ENCODE measurements at regions not wholly inside any gene's neighbourhood (a gene's known extent, or its start where the extent isn't known, plus 50 kb on each side); places are given as distances from the start of the nearest gene placed in this dataset.
A peak's percentile ranks its signal among the peaks of the same experiment; 100 is the strongest.

DNA sequence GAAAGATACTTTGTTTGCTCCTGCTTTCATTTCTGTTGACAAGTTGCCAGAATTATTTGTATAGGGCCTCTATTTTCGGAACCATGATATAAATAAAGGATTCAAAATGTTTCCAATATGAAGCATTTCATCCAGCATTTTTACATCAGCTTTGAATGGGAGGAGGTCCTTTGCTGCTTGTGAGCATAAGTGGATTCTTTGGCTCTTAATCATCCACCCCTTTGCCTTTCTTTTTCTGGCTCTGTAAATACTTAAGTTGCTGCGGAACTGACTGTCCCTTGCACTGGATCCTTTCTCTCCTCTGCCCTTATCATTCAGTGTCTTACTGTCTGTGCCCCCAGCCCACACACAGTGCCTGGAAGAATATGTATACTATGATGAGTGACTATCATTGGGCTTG, 357.3 kb upstream of the RGS6 start:
- peak; percentile 65 for DNase-seq (ENCODE audit: low spot score)

DNA sequence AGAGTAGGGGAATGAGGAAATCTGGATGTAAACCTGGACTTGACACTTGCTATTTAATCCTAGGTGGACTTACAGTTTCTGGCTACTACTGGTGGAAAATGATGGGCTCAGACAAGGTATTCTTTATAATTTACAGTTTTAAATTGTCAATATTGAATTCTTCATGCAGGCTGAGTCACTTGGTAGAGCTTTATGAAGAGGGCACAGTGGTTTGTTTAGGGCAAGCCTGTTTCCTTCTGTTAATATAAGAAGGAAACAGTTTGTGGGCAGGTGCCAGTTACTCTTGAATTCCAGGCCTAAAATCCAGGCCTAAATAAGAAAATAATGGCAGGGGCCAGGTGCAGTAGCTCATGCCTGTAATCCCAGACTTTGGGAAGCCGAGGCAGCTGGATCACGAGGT, 355.8 kb upstream of the RGS6 start:
- no peak for DNase-seq (ENCODE audit: low spot score)

DNA sequence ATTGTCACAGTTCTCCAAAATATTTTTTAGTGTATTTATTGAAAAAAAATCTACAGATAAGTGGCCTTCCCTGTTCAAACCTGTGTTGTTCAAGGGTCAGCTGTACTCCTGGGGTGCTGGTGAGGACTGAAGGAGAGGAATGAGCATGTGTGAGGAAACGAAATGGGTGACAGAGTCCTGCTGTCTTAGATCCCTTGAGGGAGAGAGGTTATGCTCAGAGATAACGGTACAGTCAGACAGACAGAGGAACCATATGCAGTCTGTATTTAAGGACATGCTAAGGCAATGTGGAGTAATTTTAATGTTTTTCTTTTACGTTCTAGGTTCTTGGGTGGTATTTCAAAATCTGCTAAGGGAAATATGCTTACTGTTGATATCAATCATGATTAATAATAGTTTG, 352.9 kb upstream of the RGS6 start:
- no peak for DNase-seq (ENCODE audit: low spot score)

DNA sequence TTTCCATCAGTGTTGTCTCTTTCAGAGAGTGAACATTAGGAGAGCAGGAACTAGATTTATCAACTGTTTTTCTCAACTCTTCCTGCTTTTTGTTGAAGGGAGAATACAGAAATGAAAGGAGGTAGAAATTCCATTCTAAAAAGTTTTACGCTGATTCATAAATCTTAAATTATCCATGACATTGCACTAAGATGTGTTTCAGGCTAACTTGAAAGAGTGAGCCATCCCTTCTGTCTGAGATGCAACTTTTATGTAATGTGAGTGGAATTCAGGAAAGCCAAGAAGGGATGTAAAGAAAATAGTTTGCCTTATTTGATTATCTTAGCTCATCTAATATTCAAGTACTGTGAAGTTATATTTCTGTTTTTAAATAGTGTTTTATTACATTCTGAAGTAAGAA, 349.5 kb upstream of the RGS6 start:
- no peak for DNase-seq (ENCODE audit: low spot score)

DNA sequence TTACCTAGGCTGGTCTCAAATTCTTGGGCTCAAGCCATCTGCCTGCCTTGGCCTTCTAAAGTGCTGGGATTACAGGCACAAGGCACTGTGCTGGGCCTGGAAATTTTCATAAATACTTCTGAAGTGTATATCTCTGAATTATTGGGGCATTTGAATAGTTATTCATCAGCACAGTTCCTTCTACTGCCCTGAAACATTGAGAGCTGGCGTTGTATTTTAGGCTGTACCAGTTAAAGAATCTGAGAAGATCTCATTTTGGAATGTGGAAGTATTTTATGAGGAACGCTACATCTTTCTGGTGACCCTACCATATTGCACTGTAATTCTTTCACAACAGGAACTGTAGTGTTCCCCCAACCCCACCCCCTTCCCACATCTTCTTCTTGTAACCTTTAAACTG, 349.0 kb upstream of the RGS6 start:
- no peak for DNase-seq (ENCODE audit: low spot score)

DNA sequence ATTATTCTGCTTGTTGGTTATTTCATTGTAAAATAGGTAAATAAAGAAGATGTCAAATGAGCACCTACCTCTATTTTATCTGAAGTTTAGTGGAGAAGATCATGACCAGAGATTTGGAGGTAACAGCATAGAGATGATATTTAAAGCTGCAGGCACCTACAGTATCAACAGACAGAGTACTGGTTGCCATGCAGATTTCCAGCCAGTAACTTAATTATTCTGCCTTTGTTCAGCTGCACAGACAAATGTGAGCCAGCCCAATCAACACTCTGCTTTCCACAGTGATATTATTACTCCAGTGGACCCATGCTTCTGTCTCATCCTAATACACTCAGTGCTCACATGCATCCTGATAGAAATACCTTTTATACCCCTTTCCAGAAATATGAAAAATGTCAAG, 348.5 kb upstream of the RGS6 start:
- no peak for DNase-seq (ENCODE audit: low spot score)

DNA sequence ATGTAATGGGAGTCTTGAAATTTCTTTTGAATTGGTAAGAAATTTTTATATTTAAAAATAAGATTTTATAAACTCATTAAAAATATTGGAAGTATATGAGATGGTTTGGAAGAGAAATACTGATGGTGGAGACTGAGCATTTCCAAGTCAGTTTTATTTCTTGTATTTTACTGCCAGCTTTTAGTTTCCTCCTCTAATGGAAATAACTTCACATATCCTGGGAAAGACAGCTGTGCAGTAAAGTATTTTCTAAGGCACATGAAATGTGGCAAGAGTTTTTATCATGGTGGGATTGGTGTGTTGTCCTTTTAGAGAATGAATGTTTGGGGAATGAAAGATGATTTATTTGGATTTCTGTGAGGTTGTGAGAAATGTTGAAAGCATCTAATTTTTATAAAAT, 346.9 kb upstream of the RGS6 start:
- DNase-seq (ENCODE audit: low spot score), result no peak

DNA sequence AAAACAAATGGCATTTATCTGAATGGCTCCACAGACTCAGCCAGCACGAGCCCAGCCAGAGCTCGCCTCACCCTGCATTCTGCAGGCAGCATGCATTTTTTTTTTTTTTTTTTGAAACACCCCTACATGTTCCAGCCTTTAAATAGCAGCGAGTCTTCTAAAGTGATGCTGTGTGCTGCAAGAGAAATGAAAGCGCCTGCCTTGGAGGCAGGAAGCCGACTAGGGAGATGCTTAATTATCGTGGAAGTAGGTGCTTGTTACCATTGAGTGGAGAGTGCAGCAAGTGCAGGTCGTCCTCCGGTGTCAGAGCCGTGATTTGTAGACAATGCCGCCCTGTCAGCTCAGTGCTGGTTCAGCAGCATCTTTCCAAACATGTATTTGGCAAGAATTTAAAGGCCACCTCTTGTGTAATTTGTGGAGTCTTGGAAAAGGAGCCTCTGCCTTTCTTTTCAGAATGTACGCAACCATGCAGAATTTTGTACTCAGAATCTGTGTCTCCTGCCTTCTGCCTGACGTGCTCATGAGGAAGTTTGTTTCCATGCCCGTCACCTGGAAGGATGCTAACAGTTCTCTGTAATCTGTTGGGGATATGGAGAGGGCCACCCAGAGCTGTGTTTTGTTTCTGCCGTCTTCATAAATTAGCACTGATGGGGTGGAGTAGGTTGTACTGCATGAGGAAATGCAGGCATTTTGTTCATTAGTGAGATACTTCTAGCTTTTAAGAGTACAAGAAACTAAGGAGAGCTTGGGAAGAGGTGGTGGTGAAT, 345.9 kb upstream of the RGS6 start:
- peak; percentile 14 for DNase-seq (ENCODE audit: low spot score)

DNA sequence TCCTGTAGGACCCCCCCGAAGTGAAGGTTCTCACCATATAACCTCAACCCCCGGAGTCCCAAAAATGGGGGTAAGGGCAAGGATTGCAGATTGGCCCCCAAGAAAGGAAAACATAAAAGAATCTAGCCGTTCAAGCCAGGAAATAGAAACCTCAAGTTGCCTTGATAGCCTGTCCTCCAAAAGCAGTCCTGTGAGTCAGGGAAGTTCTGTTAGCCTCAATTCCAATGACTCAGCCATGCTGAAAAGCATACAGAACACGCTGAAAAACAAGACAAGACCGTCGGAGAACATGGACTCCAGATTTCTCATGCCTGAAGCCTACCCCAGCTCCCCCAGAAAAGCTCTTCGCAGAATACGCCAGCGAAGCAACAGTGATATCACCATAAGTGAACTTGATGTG, 344.2 kb upstream of the RGS6 start:
- DNase-seq (ENCODE audit: low spot score), result peak; percentile 21

DNA sequence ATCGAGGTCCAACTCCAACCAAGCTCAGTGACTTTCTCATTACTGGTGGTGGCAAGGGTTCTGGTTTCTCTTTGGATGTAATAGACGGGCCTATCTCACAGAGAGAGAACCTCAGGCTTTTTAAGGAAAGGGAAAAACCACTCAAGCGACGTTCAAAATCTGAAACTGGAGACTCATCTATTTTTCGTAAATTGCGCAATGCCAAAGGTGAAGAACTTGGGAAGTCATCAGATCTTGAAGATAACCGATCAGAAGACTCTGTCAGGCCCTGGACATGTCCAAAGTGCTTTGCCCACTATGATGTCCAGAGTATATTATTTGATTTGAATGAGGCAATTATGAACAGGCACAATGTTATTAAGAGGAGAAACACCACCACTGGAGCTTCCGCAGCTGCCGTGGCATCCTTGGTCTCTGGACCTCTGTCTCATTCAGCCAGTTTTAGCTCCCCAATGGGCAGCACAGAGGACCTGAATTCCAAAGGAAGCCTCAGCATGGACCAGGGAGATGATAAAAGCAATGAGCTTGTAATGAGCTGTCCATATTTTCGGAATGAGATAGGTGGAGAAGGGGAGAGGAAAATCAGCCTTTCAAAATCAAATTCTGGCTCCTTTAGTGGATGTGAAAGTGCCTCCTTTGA, 343.5 kb upstream of the RGS6 start:
- no peak for DNase-seq (ENCODE audit: low spot score)

DNA sequence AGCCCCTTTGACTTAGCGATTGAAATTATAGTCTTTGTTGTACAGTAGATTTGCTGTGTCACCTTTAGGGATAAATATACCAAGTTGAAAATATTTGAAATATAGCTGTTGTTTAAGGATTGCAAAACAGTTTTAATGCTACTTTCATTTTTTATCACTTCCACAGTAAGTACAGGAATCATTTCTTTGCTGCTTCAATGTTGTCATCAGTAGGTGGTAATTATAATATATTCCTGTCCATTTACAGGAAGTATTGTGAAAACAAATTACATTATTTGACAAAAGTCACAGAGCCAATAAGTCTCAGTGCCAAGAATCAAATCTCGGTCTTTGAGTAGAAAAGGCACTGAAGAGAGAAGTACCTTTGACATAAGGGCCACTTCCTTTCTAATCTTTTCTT, 342.6 kb upstream of the RGS6 start:
- no peak for DNase-seq (ENCODE audit: low spot score)

DNA sequence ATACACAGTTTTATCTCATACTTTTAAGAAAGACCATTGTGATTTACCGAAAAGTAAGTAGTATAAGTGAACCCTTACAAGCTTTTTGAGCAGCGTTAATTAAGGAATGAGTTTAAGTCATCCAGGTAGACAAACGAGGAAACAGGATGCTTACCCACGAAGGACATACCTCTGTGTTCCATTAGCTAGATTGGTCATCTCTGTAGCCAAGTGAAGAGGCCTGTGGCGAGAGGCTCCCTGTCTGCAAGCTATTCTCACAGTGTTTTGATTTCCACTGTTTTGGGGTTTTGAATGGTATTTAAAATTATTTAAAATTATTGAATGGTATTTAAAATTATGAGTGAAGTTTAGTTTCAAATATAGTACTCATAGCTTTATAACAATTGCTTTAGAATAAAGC, 342.1 kb upstream of the RGS6 start:
- DNase-seq (ENCODE audit: low spot score), result no peak

DNA sequence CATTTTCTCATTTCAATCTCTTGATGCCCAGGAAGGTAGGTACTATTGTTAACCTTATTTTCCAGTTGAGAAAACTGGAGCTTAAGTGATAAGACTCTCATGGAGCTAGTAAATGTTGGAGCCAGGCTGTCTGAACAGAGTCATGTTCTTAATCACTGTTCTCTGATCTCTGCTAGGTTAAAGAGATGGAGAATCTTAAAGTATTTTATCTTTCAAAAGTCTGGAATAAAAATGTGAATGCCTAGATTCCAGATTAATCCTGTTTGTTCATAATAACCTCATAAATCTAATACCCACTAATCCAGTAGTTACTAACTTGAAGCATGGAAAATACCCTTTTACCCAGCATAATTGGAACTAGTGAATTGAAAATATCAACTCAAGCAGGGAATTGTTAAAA, 341.0 kb upstream of the RGS6 start:
- DNase-seq (ENCODE audit: low spot score), result no peak

DNA sequence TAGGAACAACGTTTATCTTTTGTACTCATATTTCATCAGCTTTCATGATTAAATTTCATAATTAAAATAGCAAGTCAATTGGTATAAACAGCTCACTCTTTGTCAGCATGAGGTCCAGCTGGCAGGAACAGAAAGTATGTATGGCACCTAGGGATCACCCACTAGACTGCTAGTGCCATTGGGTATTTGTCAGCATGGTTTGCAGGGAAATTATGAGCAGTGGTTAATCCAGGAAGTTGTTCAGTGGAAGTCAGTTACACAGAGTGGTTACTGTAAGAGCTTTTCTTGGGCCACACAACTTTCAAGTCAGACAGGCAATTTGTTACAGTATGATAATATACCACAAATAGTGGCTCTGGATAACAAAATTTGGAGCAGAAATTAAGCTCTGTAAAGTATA, 340.3 kb upstream of the RGS6 start:
- peak; percentile 45 for DNase-seq (ENCODE audit: low spot score)

DNA sequence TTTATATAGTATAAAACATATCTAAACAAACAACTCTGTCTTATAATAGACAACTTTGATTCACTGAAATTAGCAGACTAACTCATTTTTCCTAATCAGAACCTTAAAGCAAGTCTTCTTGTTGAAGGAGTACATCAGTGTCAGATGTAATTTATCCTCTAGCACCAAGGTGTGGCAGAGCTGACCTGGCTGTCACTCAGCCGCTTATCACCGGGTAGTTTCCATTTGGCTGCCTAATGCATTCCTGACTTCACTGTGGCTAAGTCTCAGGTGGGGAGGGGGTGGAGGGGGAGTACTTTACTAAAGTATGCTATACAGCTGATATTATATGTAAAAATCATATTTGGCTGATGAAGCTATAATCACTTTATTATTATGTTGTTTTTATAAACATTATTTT, 339.9 kb upstream of the RGS6 start:
- DNase-seq (ENCODE audit: low spot score), result no peak

DNA sequence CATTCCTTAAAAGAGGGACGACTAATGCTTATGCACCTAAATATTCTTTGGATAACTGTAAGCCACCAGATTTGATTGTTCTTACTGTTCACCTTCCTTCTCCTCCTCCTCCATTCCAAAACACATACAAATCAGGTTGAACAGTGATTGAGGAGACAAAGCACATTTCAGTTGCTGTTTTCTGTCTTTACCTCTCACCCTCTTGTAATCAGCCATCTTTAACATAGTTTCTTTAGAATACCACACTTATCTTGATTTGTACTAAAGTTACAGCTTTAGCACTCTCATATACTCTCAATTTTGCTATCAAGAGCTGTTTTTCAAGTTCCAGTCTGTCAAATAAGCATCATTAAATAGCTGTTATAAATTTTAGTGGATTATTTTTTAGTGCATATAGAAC, 338.3 kb upstream of the RGS6 start:
- DNase-seq (ENCODE audit: low spot score), result no peak

DNA sequence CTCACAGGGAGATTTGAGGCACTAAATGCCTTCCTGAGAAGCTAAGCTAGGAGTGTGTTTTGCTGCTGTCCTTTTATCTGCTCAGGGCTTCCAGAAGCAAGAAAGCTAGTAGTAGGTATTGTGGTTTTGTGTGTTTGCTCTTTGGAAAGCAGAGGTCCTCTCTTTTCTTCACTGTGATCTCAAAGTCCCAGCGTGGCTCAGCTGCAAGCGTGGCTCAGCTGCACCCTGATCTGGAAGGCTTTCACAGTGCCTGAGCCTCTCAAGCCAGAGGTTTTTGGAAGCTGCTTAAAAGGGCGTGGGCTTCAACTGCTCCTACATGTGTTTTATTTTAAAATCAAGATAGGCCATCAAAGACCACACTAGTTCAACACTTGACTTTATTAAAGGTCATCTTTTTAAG, 337.4 kb upstream of the RGS6 start:
- peak; percentile 13 for DNase-seq (ENCODE audit: low spot score)

DNA sequence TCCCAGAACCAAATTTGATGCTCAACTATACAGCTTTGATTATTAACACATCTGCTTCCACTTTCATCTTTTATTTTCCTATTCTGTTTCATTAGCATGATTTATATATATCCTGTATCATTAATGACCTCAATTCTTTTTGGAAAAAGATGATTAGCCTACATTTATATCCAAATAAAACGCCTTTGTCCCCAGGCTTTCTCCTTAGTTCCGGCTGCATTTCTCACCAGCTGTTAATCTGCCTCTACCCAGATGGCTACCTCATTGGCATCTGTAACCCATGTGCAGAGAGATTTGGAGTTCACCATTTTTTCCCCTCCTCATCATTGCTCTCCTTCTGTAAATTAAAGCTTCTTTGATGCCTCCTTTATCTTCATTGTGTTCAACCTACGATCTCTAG, 336.8 kb upstream of the RGS6 start:
- no peak for DNase-seq (ENCODE audit: low spot score)

DNA sequence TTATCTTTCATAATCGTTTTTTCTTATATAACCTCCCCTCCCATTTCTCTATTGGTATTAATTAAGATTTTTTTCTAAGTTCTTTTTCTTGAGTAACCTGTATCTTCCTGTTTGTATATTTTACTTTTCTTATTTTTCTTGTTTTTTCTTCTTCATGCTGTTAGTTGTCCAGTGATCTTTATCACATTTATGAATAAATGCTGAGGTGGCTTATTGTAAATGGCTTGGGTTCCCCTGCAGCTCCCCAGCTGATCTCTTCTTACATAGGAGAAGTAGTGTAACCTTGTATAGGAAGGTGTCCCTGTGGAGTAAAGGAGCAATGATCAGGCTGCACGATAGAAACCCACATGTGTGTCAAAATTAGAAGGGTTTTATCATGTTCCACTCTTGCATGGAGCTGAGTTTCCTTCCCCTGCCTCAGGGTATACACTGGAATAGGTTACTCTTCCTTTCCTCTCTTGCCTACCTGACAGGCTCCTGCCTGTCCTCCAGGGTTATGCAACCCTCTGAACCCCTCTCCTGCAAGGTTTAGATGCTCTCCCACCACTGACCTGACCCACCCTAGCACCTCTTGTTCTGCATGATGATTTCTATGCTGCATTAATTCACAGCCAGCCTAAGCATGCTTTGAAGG, 334.8 kb upstream of the RGS6 start:
- DNase-seq (ENCODE audit: low spot score), result no peak

DNA sequence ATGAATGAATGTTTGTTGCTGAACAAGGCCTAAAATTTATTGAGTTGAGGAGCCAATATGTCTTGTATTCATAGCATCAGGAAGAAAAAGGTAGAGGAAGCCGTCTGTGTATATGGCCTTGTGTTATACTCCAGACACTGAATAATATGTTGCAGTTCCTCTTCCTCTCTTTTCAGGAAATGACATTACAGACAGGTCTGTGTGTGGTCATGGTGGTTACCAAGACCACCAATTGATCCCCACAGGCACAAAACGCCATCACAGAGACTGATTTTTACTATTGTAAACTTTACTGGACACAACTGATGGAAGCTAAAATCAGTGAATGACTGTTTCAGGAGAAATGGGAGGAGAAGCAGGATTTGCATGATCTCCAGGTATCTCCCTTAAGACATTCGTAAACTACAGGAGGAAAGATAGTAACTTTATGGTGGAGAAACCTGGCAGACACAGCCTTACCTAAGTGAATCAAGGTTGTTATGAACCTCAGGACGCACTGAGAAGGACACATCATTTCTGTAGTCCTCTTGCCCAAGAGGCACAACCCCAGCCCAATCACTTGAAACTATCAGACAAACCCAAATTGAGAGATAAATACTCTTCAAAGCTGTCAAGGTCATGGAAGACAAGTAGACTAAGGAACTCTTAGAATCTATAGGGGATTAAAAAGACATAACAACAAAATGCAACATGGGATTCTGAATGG, 334.1 kb upstream of the RGS6 start:
- no peak for DNase-seq (ENCODE audit: low spot score)

DNA sequence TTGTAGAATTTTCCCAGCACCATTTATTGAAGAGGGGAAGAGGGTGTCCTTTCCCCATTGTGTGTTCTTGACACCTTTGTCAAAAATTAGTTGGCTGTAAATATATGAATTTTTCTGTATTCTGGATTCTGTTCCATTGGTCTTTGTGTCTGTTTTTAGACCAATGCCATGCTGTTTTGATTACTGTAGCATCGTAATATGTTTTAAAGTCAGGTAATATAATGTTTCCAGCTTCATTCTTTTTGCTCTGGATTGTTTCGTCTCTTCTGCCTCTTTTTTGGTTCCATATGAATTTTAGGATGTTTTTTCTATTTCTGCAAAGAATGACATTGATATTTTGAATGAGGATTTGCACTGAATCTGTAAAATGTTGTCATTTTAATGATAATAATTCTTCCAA, 331.9 kb upstream of the RGS6 start:
- no peak for DNase-seq (ENCODE audit: low spot score)

DNA sequence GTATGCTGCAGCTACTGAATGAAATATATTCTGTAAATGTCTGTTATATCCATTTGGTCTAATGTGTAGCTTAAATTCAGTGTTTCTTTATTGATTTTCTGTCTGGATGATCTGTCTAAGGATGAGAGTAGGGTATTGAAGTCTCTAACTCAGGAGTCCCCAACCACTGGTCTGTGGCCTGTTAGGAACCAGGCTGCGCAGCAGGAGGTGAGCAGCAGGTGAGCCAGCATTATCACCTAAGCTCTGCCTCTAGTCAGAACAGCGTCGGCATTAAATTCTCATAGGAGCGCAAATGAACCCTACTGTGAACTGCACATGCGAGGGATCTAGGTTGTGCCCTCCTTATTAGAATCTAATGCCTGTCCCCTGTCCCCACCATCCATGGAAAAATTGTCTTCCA, 329.7 kb upstream of the RGS6 start:
- DNase-seq (ENCODE audit: low spot score), result no peak

DNA sequence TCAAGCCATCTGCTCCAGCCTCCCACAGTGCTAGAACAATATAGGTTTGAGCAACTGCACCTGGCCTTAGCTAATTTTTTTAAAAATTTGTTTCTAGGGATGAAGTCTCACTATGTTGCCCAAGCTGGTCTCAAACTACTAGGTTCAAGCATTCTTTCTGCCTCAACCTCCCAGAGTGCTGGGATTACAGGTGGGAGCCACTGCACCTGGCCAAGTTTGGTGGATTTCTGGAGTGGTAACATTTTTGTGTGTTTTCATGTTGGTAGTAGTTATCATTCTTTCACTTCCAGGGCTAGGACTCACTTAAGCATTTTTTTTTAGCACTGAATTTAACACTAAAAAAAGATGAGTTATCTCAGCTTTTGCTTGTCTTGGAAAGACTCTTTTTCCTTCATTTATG, 328.0 kb upstream of the RGS6 start:
- no peak for DNase-seq (ENCODE audit: low spot score)

Measured in AG08396 (cell line).